RPMI8226 (cell line): ENCODE measurements at regions not wholly inside any gene's neighbourhood (a gene's known extent, or its start where the extent isn't known, plus 50 kb on each side); places are given as distances from the start of the nearest gene placed in this dataset.

Experiments
- DNase-seq: peaks from one replicate; pipeline ENCODE4 v3.0.0-alpha.2; 2015

DNA sequence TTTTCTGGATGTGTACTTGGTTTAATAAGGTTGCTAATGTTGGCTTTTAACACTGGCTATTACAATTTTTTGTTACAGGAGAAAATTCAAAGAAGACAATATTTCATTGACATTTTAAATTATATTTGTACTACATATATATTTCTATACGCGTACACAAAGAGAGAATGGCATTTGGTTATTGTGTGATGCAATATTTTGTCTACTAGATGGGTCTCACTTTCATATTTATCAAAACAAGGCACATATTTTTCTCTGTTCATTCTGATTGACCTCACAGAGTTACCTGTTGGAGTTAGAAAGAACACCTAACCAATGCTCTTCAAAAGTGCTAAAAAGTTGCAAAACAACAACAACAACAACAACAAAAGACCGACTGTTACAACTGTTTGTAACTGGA lies 50.2 kb upstream of the VGLL3 start:
- no peak for DNase-seq
